ENCODE measurements at regions not wholly inside any gene's neighbourhood (a gene's known extent, or its start where the extent isn't known, plus 50 kb on each side); places are given as distances from the start of the nearest gene placed in this dataset.

DNA sequence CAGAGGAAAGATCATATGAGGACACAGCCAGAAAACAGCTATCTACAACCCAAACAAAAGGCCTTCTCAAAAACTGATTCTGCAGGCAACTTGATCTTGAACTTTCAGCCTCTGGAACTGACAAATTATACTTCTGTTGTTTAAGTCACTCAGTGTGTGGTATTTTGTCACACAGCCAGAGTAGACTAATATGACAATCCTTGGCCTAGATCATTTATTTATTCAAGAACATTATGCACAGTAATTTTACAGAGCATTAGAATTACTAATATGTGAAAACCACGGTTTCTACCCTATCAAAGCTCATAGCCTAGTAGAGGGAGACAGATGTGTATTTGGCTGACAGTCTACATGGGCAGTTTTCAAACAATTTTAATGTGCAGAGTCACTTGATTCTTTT, 167.8 kb upstream of the PCDH18 start:
- DNase-seq (ENCODE audit: extremely low read depth, low read depth), result peak; percentile 74
- TF ChIP-seq, protein P1, sequence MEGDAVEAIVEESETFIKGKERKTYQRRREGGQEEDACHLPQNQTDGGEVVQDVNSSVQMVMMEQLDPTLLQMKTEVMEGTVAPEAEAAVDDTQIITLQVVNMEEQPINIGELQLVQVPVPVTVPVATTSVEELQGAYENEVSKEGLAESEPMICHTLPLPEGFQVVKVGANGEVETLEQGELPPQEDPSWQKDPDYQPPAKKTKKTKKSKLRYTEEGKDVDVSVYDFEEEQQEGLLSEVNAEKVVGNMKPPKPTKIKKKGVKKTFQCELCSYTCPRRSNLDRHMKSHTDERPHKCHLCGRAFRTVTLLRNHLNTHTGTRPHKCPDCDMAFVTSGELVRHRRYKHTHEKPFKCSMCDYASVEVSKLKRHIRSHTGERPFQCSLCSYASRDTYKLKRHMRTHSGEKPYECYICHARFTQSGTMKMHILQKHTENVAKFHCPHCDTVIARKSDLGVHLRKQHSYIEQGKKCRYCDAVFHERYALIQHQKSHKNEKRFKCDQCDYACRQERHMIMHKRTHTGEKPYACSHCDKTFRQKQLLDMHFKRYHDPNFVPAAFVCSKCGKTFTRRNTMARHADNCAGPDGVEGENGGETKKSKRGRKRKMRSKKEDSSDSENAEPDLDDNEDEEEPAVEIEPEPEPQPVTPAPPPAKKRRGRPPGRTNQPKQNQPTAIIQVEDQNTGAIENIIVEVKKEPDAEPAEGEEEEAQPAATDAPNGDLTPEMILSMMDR (IDR thresholded peaks at IDR 0.05; ENCODE audit: low read depth, low read length), result no peak

DNA sequence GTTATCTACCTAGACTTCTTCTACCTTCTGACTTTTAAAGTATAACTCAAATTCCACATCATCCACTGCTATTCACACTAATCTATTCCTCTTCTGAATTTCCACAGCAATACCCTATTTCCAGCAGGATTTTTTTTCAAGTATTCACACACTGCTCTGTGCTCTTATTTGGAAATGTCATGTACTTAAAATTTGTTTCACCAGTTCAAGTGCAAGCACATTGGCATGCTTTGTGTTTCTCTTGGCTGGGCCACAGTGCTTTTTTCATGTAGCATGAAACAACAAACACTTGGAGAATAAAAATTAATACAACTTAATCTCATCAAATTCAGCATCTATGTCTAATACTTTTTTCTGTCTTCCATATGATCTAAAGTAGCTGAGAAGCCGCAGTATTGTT, 161.8 kb upstream of the PCDH18 start:
- DNase-seq (ENCODE audit: extremely low read depth, low read depth), result no peak

DNA sequence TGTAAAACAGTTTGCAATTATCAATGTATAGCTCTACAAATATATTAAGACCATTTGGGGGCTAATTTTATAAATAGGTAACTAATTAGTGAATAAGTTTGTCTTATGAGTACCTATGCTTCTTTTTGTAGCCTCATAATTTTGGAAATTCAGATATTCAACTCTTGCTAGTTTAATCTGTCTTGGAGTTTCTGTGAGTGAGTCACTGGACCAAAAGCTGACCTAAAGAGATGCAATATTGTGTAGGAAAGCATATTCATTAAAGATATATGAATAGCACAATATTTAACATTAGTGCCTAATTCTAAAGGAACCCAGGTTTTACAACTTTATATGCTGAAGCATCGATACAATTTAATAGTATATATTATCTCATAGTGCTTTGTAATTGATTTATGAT, 161.3 kb upstream of the PCDH18 start:
- TF ChIP-seq, protein P1 (IDR thresholded peaks at IDR 0.05; ENCODE audit: low read depth, low read length), result no peak
- DNase-seq (ENCODE audit: extremely low read depth, low read depth), result no peak

More for the DNA sequence above, 161.8 kb upstream of the PCDH18 start:
- TF ChIP-seq, protein P1 (IDR thresholded peaks at IDR 0.05; ENCODE audit: low read depth, low read length), result no peak

DNA sequence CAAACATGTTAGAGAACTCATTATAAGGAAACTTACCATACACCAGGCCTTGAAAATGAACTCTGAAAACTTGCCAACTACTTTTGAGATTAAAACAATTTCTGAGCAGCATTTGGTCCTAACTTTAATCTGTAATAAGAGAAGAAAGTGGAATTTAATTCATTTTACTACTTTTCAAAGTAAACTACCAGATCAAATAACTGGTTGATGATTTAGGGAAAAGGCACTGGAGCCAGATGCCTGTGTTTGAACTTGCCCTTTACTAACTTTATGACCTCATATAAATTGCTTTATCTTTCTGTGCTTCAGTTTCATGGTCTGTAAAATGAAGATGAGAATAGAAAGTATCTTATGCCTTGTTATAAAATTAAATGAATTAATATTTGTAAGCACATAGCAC, 159.9 kb upstream of the PCDH18 start:
- DNase-seq (ENCODE audit: extremely low read depth, low read depth), result no peak

DNA sequence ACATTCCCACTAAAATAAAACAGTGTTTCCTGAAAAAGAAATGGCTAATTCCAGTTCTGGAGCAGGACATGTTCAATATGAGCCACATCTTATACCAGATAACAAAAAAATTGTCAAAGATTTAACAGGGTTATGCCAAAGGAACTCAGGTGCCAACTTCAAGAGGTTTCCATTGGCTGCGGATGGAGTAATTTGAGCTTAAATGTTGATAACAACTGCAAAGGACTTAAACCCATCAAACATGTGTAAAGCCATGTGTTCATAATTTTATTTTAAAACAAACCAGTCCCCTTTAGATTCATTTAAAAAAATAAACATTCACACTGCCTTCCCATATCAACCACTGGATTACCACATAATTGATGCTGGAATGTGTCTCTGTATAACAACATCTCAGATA, 156.4 kb upstream of the PCDH18 start:
- TF ChIP-seq, protein P1 (IDR thresholded peaks at IDR 0.05; ENCODE audit: low read depth, low read length), result no peak
- DNase-seq (ENCODE audit: extremely low read depth, low read depth), result no peak

More for the DNA sequence above, 159.9 kb upstream of the PCDH18 start:
- TF ChIP-seq, protein P1 (IDR thresholded peaks at IDR 0.05; ENCODE audit: low read depth, low read length), result no peak

DNA sequence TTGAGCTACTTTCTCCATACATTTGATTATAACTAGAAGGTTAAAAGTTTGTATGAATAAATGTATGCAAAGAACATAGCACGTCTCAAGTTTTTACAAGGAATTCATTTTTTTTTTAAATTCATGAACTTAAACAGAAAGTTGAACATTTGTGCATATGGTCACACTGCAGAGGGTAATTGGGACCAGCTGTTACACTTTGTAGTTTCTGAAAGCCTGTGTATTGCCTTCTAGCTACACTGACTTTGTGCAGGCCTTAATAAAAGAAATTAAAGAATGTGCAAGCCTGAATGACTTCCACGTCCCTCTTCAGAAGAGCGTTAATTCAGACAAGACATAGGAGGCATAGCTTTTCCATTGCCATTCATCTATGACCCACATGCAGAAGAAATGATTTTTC, 153.1 kb upstream of the PCDH18 start:
- no peak for DNase-seq (ENCODE audit: extremely low read depth, low read depth)
- TF ChIP-seq, protein P1 (IDR thresholded peaks at IDR 0.05; ENCODE audit: low read depth, low read length), result no peak

DNA sequence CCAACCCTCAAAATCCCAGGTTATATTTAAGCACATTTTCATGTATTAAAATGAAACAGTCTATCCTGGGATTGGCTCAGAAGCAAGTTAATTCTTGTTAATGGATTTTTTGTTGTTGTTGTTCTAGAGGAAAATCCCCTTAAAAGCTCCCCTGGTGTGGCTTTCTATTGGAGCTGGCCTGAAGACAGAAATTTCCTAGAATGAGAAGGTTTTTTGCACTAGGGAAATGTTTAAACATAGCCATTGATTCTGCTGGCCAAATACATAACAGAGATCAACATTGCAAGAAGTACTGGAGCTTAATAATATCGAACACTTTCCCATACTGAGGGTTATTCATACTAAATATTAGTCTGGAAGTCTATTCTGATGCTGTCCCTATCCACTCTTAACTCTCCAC, 148.8 kb upstream of the PCDH18 start:
- no peak for DNase-seq (ENCODE audit: extremely low read depth, low read depth)
- TF ChIP-seq, protein P1 (IDR thresholded peaks at IDR 0.05; ENCODE audit: low read depth, low read length), result no peak
